Gastrocnemius medialis (tissue), 4 donors: ENCODE measurements at regions not wholly inside any gene's neighbourhood (a gene's known extent, or its start where the extent isn't known, plus 50 kb on each side); places are given as distances from the start of the nearest gene placed in this dataset.

ENCODE experiments used
- ATAC-seq, 2 donors: fragments of 150-250 bp; one replicate each; pipeline ENCODE4 v1.9.1; 2016
- DNase-seq, 2 donors: peaks; one replicate each; pipeline ENCODE4 v3.0.0-alpha.2; 2019
- H3K27ac ChIP-seq, 4 donors: fragments of 200-600 bp; sonication (generic); 1 replicate in 1 of 4; 2 replicates in 3 of 4; pipeline ENCODE4 v1.5.1; 2016 to 2018; ENCODE audit warnings: mild to moderate bottlenecking in 2 of 4, moderate library complexity in 1 of 4
- H3K27me3 ChIP-seq, 3 donors: fragments of 200-600 bp; sonication (generic) in 2 of 3; 1 replicate in 1 of 3; 2 replicates in 2 of 3; pipeline versions ENCODE4 v1.5.1 to v1.6.0; 2016 to 2019; ENCODE audit warnings: mild to moderate bottlenecking in 1 of 3, moderate library complexity in 1 of 3
- H3K36me3 ChIP-seq, 2 donors: fragments of 200-600 bp; sonication (generic) in 1 of 2; one replicate each; pipeline ENCODE4 v1.5.1; 2017 to 2018
- H3K4me1 ChIP-seq, 2 donors: fragments of 200-600 bp; sonication (generic) in 1 of 2; one replicate each; pipeline ENCODE4 v1.5.1; 2016 to 2017; ENCODE audit warnings: mild to moderate bottlenecking in 2 of 2
- H3K4me3 ChIP-seq, 4 donors: fragments of 200-600 bp; sonication (generic) in 3 of 4; 1 replicate in 1 of 4; 2 replicates in 3 of 4; pipeline ENCODE4 v1.5.1; 2016 to 2019; ENCODE audit warnings: mild to moderate bottlenecking in 2 of 4
- H3K9me3 ChIP-seq, 3 donors: fragments of 200-600 bp; sonication (generic) in 2 of 3; 1 replicate in 1 of 3; 2 replicates in 2 of 3; pipeline ENCODE4 v1.5.1; 2016 to 2019
- POLR2A ChIP-seq, 2 donors: fragments of 450-650 bp; IDR thresholded peaks; one replicate each; pipeline ENCODE4 v1.6.1; 2017; ENCODE audit warnings: antibody characterized with exemption in 2 of 2, mild to moderate bottlenecking in 2 of 2, moderate library complexity in 2 of 2
- in situ Hi-C, 4 donors: fragments of 200-750 bp; cut with MboI; loops; one replicate each; pipeline versions ENCODE4 v1.15.0 to v1.8.0; 2017; ENCODE audit warnings: low sequenced_read_pairs in 4 of 4
- intact Hi-C: fragments of 100-400 bp; cut with DNase I; formaldehyde crosslinking; loops from one replicate; pipeline ENCODE4 v1.15.1; 2023; ENCODE audit warnings: low total_unique reads
- TF ChIP-seq, protein P1 (sequence below), 5 experiments: fragments of 450-650 bp in 3 of 5; fragments of 200-600 bp in 2 of 5; sonication (generic) in 2 of 5; IDR thresholded peaks in 4 of 5; conservative IDR thresholded peaks in 1 of 5; 1 replicate in 4 of 5; 2 replicates in 1 of 5; pipeline ENCODE4 v1.5.1; 2016 to 2019; ENCODE audit warnings: antibody characterized with exemption in 5 of 5, mild to moderate bottlenecking in 3 of 5, moderate library complexity in 3 of 5

- H3K9me3 ChIP-seq: no peaks in the 10 kb centered on the region
- H3K4me1 ChIP-seq: no peaks in the 10 kb centered on the region
- DNase-seq (no peak), ATAC-seq (no peak)
- intact Hi-C loops (no loop called here), in situ Hi-C loops (loop anchor here in 1 of 4 donors (25.0 kb wide), 1 partner anchor 415 kb away; no protein-coding TSS in a partner anchor)
- no peaks in the 10 kb centered on the region for H3K36me3 ChIP-seq
- H3K4me3 ChIP-seq: no peak overlapping the region
- TF ChIP-seq, protein P1, sequence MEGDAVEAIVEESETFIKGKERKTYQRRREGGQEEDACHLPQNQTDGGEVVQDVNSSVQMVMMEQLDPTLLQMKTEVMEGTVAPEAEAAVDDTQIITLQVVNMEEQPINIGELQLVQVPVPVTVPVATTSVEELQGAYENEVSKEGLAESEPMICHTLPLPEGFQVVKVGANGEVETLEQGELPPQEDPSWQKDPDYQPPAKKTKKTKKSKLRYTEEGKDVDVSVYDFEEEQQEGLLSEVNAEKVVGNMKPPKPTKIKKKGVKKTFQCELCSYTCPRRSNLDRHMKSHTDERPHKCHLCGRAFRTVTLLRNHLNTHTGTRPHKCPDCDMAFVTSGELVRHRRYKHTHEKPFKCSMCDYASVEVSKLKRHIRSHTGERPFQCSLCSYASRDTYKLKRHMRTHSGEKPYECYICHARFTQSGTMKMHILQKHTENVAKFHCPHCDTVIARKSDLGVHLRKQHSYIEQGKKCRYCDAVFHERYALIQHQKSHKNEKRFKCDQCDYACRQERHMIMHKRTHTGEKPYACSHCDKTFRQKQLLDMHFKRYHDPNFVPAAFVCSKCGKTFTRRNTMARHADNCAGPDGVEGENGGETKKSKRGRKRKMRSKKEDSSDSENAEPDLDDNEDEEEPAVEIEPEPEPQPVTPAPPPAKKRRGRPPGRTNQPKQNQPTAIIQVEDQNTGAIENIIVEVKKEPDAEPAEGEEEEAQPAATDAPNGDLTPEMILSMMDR (IDR thresholded peaks at IDR 0.05 in 4 of 5, conservative IDR thresholded peaks at IDR 0.05 in 1 of 5): no peak
- no peak for TF ChIP-seq POLR2A (IDR thresholded peaks at IDR 0.05)
- H3K27ac ChIP-seq: no peak overlapping the region
- no peaks in the 10 kb centered on the region for H3K27me3 ChIP-seq
Measured at GRCh38 chr12:92226961-92227360, 81.3 kb upstream of the BTG1 start.

- ATAC-seq (no peak), DNase-seq (no peak)
- intact Hi-C loops: no loop called here
- TF ChIP-seq POLR2A (IDR thresholded peaks at IDR 0.05): no peak
- TF ChIP-seq, protein P1 (IDR thresholded peaks at IDR 0.05 in 4 of 5, conservative IDR thresholded peaks at IDR 0.05 in 1 of 5): no peak
- H3K27ac ChIP-seq: no peak overlapping the region
- no peaks in the 10 kb centered on the region for H3K4me1 ChIP-seq
- no peaks in the 10 kb centered on the region for H3K9me3 ChIP-seq
- H3K4me3 ChIP-seq: no peak overlapping the region
- in situ Hi-C loops: loop anchor here in 1 of 4 donors (25.0 kb wide), 1 partner anchor 414 kb away; no protein-coding TSS in a partner anchor
- H3K27me3 ChIP-seq: no peaks in the 10 kb centered on the region
- H3K36me3 ChIP-seq: no peaks in the 10 kb centered on the region
Measured at GRCh38 chr12:92226071-92226661, 80.5 kb upstream of the BTG1 start.

GRCh38 chr12:92224685-92225331 is 79.2 kb upstream of the BTG1 start:
- Histone ChIP-seq H3K4me1 (no peaks in the 10 kb centered on the region), H3K27me3 (no peaks in the 10 kb centered on the region), H3K4me3 (no peak overlapping the region), H3K36me3 (no peaks in the 10 kb centered on the region), H3K9me3 (no peaks in the 10 kb centered on the region), H3K27ac (no peak overlapping the region)
- in situ Hi-C loops (loop anchor here in 1 of 4 donors (25.0 kb wide), 1 partner anchor 413 kb away; no protein-coding TSS in a partner anchor), intact Hi-C loops (loop anchor here (5.0 kb wide), 1 partner anchor 78 kb away; the partner anchor contains the start of gene BTG1)
- ATAC-seq: no peak
- no peak for TF ChIP-seq POLR2A (IDR thresholded peaks at IDR 0.05)
- TF ChIP-seq, protein P1 (IDR thresholded peaks at IDR 0.05 in 4 of 5, conservative IDR thresholded peaks at IDR 0.05 in 1 of 5): no peak
- DNase-seq: no peak

DNA sequence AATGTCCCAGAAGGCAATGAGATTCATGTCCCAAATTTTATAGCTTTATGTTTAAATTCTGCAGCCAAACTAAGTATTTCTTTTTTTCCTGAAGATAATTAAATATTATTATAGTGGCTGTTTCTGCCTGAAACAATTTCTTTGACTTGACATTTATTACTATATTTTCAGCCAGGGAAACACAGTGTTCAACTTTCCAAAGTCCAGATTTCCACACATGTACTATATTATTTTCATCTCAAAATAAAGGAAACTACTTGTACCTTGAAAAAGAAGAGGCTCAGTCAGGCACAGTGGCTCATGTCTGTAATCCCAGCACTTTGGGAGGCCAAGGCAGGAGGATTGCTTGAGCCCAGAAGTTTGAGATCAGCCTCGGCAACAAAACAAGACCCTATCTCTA is 77.8 kb upstream of the BTG1 start:
- Histone ChIP-seq H3K27ac (no peak overlapping the region), H3K36me3 (no peaks in the 10 kb centered on the region), H3K4me1 (no peaks in the 10 kb centered on the region), H3K27me3 (no peaks in the 10 kb centered on the region), H3K9me3 (no peaks in the 10 kb centered on the region), H3K4me3 (no peak overlapping the region)
- ATAC-seq (no peak), DNase-seq (no peak)
- no peak for TF ChIP-seq POLR2A (IDR thresholded peaks at IDR 0.05)
- TF ChIP-seq, protein P1 (IDR thresholded peaks at IDR 0.05 in 4 of 5, conservative IDR thresholded peaks at IDR 0.05 in 1 of 5): no peak
- intact Hi-C loops (loop anchor here (5.0 kb wide), 1 partner anchor 76 kb away; the partner anchor contains the start of gene BTG1), in situ Hi-C loops (no loop called here)
